NCI-H510A (cell line): ENCODE measurements at regions not wholly inside any gene's neighbourhood (a gene's known extent, or its start where the extent isn't known, plus 50 kb on each side); places are given as distances from the start of the nearest gene placed in this dataset.
"Not testable (repeated sequence)": the region's sequence is repeated elsewhere in the genome, so short reads cannot be mapped to it uniquely, and the experiment has no call there.

Experiments used
- DNase-seq: peaks from one replicate; lab custom pipeline; 2025; lab: John Stamatoyannopoulos, UW

GRCh38 chr6:135655055-135655454 is 157.5 kb upstream of the AHI1 start:
- DNase-seq = no peak

GRCh38 chr6:135657207-135657606 is 159.7 kb upstream of the AHI1 start:
- DNase-seq = peak; percentile 14

GRCh38 chr6:135658481-135658880 is 160.9 kb upstream of the AHI1 start:
- DNase-seq = no peak

- no peak for DNase-seq
These were observed 161.4 kb upstream of the AHI1 start for GRCh38 chr6:135658916-135659315.

GRCh38 chr6:135664527-135664926 is 167.0 kb upstream of the AHI1 start:
- DNase-seq = no peak

GRCh38 chr6:135665935-135666334 is 168.4 kb upstream of the AHI1 start:
- no peak for DNase-seq

GRCh38 chr6:135667691-135668455 is 170.3 kb upstream of the AHI1 start:
- DNase-seq = peak; percentile 1

- no peak for DNase-seq
These were observed 174.7 kb upstream of the AHI1 start for GRCh38 chr6:135672256-135672655.

GRCh38 chr6:135673501-135674309 is 176.2 kb upstream of the AHI1 start:
- DNase-seq = no peak

- DNase-seq = no peak
These were observed 176.5 kb upstream of the PDE7B start for GRCh38 chr6:135675026-135675425.

- DNase-seq = no peak
These were observed 175.6 kb upstream of the PDE7B start for GRCh38 chr6:135675862-135676261.

- no peak for DNase-seq
These were observed 170.3 kb upstream of the PDE7B start for GRCh38 chr6:135680964-135681913.

GRCh38 chr6:135686784-135687301 is 164.7 kb upstream of the PDE7B start:
- DNase-seq = no peak

GRCh38 chr6:135688476-135688875 is 163.0 kb upstream of the PDE7B start:
- not testable (repeated sequence) for DNase-seq

- no peak for DNase-seq
These were observed 159.1 kb upstream of the PDE7B start for GRCh38 chr6:135692426-135692825.

- DNase-seq = no peak
These were observed 157.6 kb upstream of the PDE7B start for GRCh38 chr6:135693811-135694370.

- no peak for DNase-seq
These were observed 151.8 kb upstream of the PDE7B start for GRCh38 chr6:135699705-135700104.

GRCh38 chr6:135701426-135701825 is 150.1 kb upstream of the PDE7B start:
- DNase-seq = no peak

GRCh38 chr6:135703007-135703406 is 148.5 kb upstream of the PDE7B start:
- DNase-seq = no peak

- DNase-seq = no peak
These were observed 147.9 kb upstream of the PDE7B start for GRCh38 chr6:135703621-135704020.

GRCh38 chr6:135707426-135707825 is 144.1 kb upstream of the PDE7B start:
- no peak for DNase-seq

- no peak for DNase-seq
These were observed 141.5 kb upstream of the PDE7B start for GRCh38 chr6:135710042-135710441.
